ENCODE measurements at regions not wholly inside any gene's neighbourhood (a gene's known extent, or its start where the extent isn't known, plus 50 kb on each side); places are given as distances from the start of the nearest gene placed in this dataset.

DNA sequence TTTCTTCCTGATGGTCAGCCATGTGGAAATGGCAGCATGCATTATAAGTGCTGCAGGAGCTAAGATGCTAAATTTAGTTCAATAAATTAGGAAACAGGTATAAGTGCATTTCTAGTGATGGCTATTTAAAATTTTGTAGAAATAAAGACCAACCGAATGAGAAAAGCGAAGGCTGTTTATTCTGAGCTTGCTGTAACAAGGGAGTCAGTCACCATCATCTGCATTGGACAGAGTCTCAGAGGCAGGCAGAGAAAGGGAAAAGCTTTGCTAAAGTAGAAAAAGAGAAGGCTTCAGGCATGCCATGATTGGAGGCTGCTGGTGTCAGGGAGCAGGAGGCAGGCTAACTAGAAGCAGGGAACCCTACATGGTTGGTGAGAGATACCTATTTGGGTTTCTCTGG is 451.0 kb downstream of the EDEM1 start:
- no peak for TF ChIP-seq MAFF (IDR thresholded peaks at IDR 0.05; ENCODE audit: low read length)
- no peak for TF ChIP-seq ZNF274 (IDR thresholded peaks at IDR 0.05; ENCODE audit: borderline replicate concordance, low read depth, low read length)
- no peak for TF ChIP-seq CREM (IDR thresholded peaks at IDR 0.05; ENCODE audit: low read depth)
- no peak for TF ChIP-seq SIN3A (IDR thresholded peaks at IDR 0.05; ENCODE audit: borderline replicate concordance in 2 of 2, control insufficient read depth in 1 of 2, low read depth in 2 of 2, low read length in 2 of 2)
- no peak for TF ChIP-seq RFX1 (IDR thresholded peaks at IDR 0.05)
